Heart left ventricle (tissue), 16 donors: ENCODE measurements at regions not wholly inside any gene's neighbourhood (a gene's known extent, or its start where the extent isn't known, plus 50 kb on each side); places are given as distances from the start of the nearest gene placed in this dataset.
"Not testable (repeated sequence)": the region's sequence is repeated elsewhere in the genome, so short reads cannot be mapped to it uniquely, and the experiment has no call there.

Source experiments
- ATAC-seq, 4 donors: fragments of 200-7000 bp; cut with Tn5 transposase; one replicate each; pipeline ENCODE4 v1.9.1; 2020 to 2022; ENCODE audit warnings: moderate library complexity in 4 of 4, mild to moderate bottlenecking in 3 of 4, moderate number of reproducible peaks in 1 of 4
- DNase-seq, 5 donors: peaks; one replicate each; pipeline ENCODE4 v3.0.0-alpha.2; 2020
- H3K27ac ChIP-seq, 12 donors: fragments of 200-600 bp; sonication (generic) in 4 of 12; one replicate each; pipeline versions ENCODE4 v1.5.0 to v1.8.0; 2016 to 2022; ENCODE audit warnings: mild to moderate bottlenecking in 2 of 12
- H3K27me3 ChIP-seq, 9 donors: fragments of 200-600 bp; sonication (generic) in 2 of 9; one replicate each; pipeline versions ENCODE4 v1.5.1 to v1.8.0; 2016 to 2022; ENCODE audit warnings: mild to moderate bottlenecking in 3 of 9
- H3K36me3 ChIP-seq, 9 donors: fragments of 200-600 bp; sonication (generic) in 2 of 9; one replicate each; pipeline versions ENCODE4 v1.5.0 to v1.8.0; 2018 to 2022; ENCODE audit warnings: mild to moderate bottlenecking in 2 of 9
- H3K4me1 ChIP-seq, 12 donors: fragments of 200-600 bp; sonication (generic) in 4 of 12; one replicate each; pipeline versions ENCODE4 v1.5.0 to v1.8.0; 2016 to 2022; ENCODE audit warnings: mild to moderate bottlenecking in 3 of 12
- H3K4me3 ChIP-seq, 12 donors: fragments of 200-600 bp; sonication (generic) in 4 of 12; one replicate each; pipeline versions ENCODE4 v1.5.0 to v1.8.0; 2017 to 2022; ENCODE audit warnings: mild to moderate bottlenecking in 9 of 12, moderate library complexity in 4 of 12
- H3K9me3 ChIP-seq, 12 donors: fragments of 200-600 bp; sonication (generic) in 4 of 12; one replicate each; pipeline versions ENCODE4 v1.5.0 to v1.8.0; 2016 to 2022; ENCODE audit warnings: mild to moderate bottlenecking in 1 of 12
- POLR2A ChIP-seq, 2 donors: fragments of 450-650 bp; IDR thresholded peaks; one replicate each; pipeline ENCODE4 v1.6.1; 2017; ENCODE audit warnings: antibody characterized with exemption in 2 of 2, mild to moderate bottlenecking in 2 of 2, moderate library complexity in 2 of 2
- WGBS, 4 donors: extraction: QIAGEN DNeasy Blood & Tissue Kit in 2 of 4; methylation state at CpG; one replicate each; pipeline versions ENCODE4 v1.1.5 to v1.1.7; 2013 to 2018; 5-methylcytosine and 5-hydroxymethylcytosine counted together
- intact Hi-C, 10 donors: fragments of 100-400 bp; cut with DNase I; formaldehyde crosslinking; loops; one replicate each; pipeline versions ENCODE4 v1.11.1 to v1.14.2; 2022
- TF ChIP-seq, protein P1 (sequence below), 12 donors: fragments of 200-600 bp; sonication (generic) in 4 of 12; IDR thresholded peaks; one replicate each; pipeline versions ENCODE4 v1.5.0 to v1.8.0; 2018 to 2022; ENCODE audit warnings: antibody characterized with exemption in 12 of 12, mild to moderate bottlenecking in 5 of 12
- donor health status: ischemic (EF 13 %, LVEDD 7.1; RV severe dilation, severe dysfunction).
- donor health status: healthy with polysubstance abuse.
- donor health status: DM: no; HTN: yes; CAD: no.
- donor health status: DM: no; HTN: no; CAD: no.
- donor health status: ischemic (EF 25% LVEDD 6.9; RV normal size, moderate dysfunction).
- donor health status: ischemic (EF 25% LVEDD 5.7; RV mildly dilated, moderate dysfunction).
- donor health status: healthy.
- donor health status: DM: yes; HTN: yes; CAD: no.
- donor health status: ischemic (EF 35%, LVEDD 5.7; RV mildly dilated, moderate dysfunction).
- donor health status: nonischemic (EF 11% LVEDD 7.7; RV severe dilation, severe dysfunction).
- donor health status: DM: yes; HTN: yes; CAD: no.
- donor health status: PGD.
- donor health status: ischemic (EF 29% LVEDD 5.4; RV normal size, mild dysfunction).
- donor health status: nonischemic (EF 23%, LVEDD 6.1; RV moderate dilation, normal function).

DNA sequence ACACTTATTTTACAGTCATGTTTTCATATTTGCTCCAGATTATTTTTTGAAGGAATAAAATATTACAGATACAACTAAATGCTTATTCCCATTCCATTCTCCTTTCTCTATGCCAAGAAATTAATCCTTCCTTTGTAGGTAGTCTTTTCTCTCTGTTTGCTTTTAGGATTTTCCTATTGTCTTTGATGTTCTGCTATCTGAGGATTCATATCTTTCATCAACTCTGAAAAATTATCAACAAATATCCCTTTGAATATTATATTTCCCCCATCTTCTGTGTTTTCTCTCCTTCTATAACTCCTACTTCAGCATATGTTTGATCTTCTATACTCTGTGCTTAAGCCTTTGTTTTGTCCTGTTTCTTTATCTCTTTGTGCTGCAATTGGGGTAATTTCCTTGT lies 260.4 kb upstream of the RBMS1 start:
- H3K4me1 ChIP-seq = no peaks in the 10 kb centered on the region
- no peaks in the 10 kb centered on the region for H3K27me3 ChIP-seq
- intact Hi-C loops = no loop called here
- TF ChIP-seq, protein P1, sequence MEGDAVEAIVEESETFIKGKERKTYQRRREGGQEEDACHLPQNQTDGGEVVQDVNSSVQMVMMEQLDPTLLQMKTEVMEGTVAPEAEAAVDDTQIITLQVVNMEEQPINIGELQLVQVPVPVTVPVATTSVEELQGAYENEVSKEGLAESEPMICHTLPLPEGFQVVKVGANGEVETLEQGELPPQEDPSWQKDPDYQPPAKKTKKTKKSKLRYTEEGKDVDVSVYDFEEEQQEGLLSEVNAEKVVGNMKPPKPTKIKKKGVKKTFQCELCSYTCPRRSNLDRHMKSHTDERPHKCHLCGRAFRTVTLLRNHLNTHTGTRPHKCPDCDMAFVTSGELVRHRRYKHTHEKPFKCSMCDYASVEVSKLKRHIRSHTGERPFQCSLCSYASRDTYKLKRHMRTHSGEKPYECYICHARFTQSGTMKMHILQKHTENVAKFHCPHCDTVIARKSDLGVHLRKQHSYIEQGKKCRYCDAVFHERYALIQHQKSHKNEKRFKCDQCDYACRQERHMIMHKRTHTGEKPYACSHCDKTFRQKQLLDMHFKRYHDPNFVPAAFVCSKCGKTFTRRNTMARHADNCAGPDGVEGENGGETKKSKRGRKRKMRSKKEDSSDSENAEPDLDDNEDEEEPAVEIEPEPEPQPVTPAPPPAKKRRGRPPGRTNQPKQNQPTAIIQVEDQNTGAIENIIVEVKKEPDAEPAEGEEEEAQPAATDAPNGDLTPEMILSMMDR (IDR thresholded peaks at IDR 0.05) = no peak
- TF ChIP-seq POLR2A (IDR thresholded peaks at IDR 0.05) = no peak
- no peak overlapping the region for H3K4me3 ChIP-seq
- DNase-seq = no peak
- H3K9me3 ChIP-seq = peaks cover 0 to 32% (median 7%) of the 10 kb centered on the region in 12 donors
- H3K27ac ChIP-seq = no peak overlapping the region
- H3K36me3 ChIP-seq = no peaks in the 10 kb centered on the region
- ATAC-seq = no peak

DNA sequence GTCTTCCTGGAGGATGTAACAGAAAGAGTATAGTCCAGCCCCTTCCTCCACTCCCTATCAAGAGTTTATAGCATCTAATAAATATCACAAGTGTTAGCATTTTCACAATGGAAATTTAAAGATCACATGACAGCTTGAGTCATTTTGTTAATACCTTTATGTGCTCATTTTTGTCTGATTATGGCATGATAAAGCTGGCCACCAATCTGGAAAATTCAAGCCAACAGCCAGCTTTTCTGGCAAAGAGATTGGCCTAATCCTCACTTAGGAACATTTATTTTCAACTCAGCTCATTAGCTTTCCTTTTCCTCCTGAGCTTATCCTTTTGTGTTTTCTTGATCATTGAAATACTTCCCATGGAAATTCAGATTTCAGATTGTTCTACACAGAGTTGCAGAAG lies 262.9 kb upstream of the RBMS1 start:
- DNase-seq (no peak), ATAC-seq (no peak)
- Histone ChIP-seq H3K27me3 (no peaks in the 10 kb centered on the region), H3K4me1 (no peaks in the 10 kb centered on the region), H3K9me3 (peaks cover 0 to 32% (median 7%) of the 10 kb centered on the region in 12 donors), H3K4me3 (no peak overlapping the region), H3K36me3 (no peaks in the 10 kb centered on the region), H3K27ac (no peak overlapping the region)
- TF ChIP-seq, protein P1 (IDR thresholded peaks at IDR 0.05) = no peak
- no peak for TF ChIP-seq POLR2A (IDR thresholded peaks at IDR 0.05)
- intact Hi-C loops = no loop called here

DNA sequence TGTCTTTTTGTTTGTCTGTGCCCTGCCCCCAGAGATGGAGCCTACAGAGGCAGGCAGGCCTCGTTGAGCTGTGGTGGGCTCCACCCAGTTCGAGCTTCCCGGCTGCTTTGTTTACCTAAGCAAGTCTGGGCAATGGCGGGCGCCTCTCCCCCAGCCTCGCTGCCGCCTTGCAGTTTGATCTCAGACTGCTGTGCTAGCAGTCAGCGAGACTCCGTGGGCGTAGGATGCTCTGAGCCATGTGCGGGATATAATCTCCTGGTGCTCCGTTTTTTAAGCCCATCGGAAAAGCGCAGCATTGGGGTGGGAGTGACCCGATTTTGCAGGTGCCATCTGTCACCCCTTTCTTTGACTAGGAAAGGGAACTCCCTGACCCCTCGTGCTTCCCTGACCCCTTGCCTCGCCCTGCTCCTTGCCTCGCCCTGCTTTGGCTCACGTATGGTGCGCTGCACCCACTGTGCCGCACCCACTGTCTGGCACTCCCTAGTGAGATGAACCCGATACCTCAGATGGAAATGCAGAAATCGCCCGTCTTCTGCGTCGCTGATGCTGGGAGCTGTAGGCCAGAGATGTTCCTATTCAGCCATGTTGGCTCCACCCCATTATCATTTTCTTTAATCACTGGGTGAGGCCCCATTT lies 269.0 kb upstream of the RBMS1 start:
- WGBS, 4 donors = 90 to 95% (median 94%) methylated on average over 22 to 26 of the region's 26 CpGs
- H3K4me3 ChIP-seq, intact Hi-C loops, ATAC-seq, H3K27me3 ChIP-seq, H3K36me3 ChIP-seq, H3K27ac ChIP-seq, H3K4me1 ChIP-seq, H3K9me3 ChIP-seq, DNase-seq: not testable (repeated sequence)

DNA sequence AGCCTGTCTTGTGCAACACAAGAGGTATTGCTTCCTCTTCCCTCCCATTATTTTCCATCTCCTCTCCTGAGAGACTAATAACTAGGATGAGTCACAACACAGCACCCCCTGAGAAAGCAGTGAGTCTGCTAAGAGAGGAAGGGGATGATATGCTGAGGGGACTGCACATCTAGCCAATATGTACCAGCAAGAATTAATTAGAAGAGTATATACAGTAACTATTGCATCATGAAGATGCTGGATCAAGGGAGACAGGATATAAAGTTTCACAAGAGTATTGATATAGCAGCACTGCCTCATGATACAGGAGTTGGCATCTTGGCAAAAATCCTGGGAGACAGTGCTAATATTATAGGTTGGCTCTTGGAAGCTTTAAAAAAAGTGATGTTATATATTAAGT lies 289.9 kb upstream of the RBMS1 start:
- no peaks in the 10 kb centered on the region for H3K36me3 ChIP-seq

More for the DNA sequence above, 289.9 kb upstream of the RBMS1 start:
- intact Hi-C loops = no loop called here
- TF ChIP-seq, protein P1 (IDR thresholded peaks at IDR 0.05) = no peak
- no peak for TF ChIP-seq POLR2A (IDR thresholded peaks at IDR 0.05)
- DNase-seq (no peak), ATAC-seq (no peak)
- H3K4me3 ChIP-seq = no peak overlapping the region
- peaks cover 0 to 21% (median 3%) of the 10 kb centered on the region in 12 donors for H3K9me3 ChIP-seq
- H3K27me3 ChIP-seq = no peaks in the 10 kb centered on the region
- no peak overlapping the region for H3K27ac ChIP-seq
- H3K4me1 ChIP-seq = no peaks in the 10 kb centered on the region
